GM23338 (cell line): ENCODE measurements at regions not wholly inside any gene's neighbourhood (a gene's known extent, or its start where the extent isn't known, plus 50 kb on each side); places are given as distances from the start of the nearest gene placed in this dataset.

ENCODE experiments used
- ATAC-seq: fragments of 200-7000 bp; cut with Tn5 transposase; 3 replicates; pipeline ENCODE4 v1.9.1; 2020
- DNase-seq: peaks from one replicate; pipeline ENCODE4 v3.0.0-alpha.2; 2015; ENCODE audit warnings: low spot score
- H2AFZ ChIP-seq: fragments of 200-600 bp; sonication (generic); 2 replicates; pipeline ENCODE4 v1.8.0; 2016; ENCODE audit warnings: antibody characterized with exemption, mild to moderate bottlenecking, moderate library complexity
- H3F3A ChIP-seq: fragments of 200-600 bp; sonication (generic); replicated peaks from 2 replicates; pipeline ENCODE4 v1.8.0; 2017; ENCODE audit warnings: antibody characterized with exemption, mixed run types, low read depth
- H3K27ac ChIP-seq: fragments of 200-600 bp; sonication (generic); 2 replicates; pipeline ENCODE4 v1.6.1; 2016; ENCODE audit warnings: low read depth
- H3K27me3 ChIP-seq: fragments of 200-600 bp; sonication (generic); 2 replicates; pipeline ENCODE4 v1.8.0; 2016; ENCODE audit warnings: mild to moderate bottlenecking, mixed run types, moderate library complexity; ENCODE audit not compliant: insufficient read depth
- H3K36me3 ChIP-seq: fragments of 200-600 bp; sonication (generic); 2 replicates; pipeline ENCODE4 v1.8.0; 2016; ENCODE audit warnings: mild to moderate bottlenecking; ENCODE audit not compliant: insufficient read depth
- H3K4me1 ChIP-seq: fragments of 200-600 bp; sonication (generic); 2 replicates; pipeline ENCODE4 v1.8.0; 2016; ENCODE audit warnings: mild to moderate bottlenecking, moderate library complexity; ENCODE audit not compliant: insufficient read depth
- H3K4me2 ChIP-seq: fragments of 200-600 bp; sonication (generic); 2 replicates; pipeline ENCODE4 v1.7.1; 2017; ENCODE audit warnings: mixed run types
- H3K4me3 ChIP-seq: fragments of 200-600 bp; sonication (generic); 2 replicates; pipeline ENCODE4 v1.6.1; 2016; ENCODE audit warnings: mixed run types
- H3K79me2 ChIP-seq: fragments of 200-600 bp; sonication (generic); replicated peaks from 2 replicates; pipeline ENCODE4 v1.8.0; 2017; ENCODE audit warnings: mild to moderate bottlenecking; ENCODE audit not compliant: insufficient read depth
- H3K9me2 ChIP-seq: fragments of 200-600 bp; sonication (generic); 2 replicates; pipeline ENCODE4 v1.8.0; 2017; ENCODE audit not compliant: insufficient read depth
- H4K20me1 ChIP-seq: fragments of 200-600 bp; sonication (generic); replicated peaks from 2 replicates; pipeline ENCODE4 v1.8.0; 2017; ENCODE audit warnings: mild to moderate bottlenecking; ENCODE audit not compliant: insufficient read depth
- H3K27ac Mint-ChIP-seq: 2 replicates; pipeline ENCODE4 v1.8.0; 2020; ENCODE audit warnings: inconsistent platforms, mild to moderate bottlenecking, moderate library complexity, mixed read lengths
- H3K27me3 Mint-ChIP-seq: 3 replicates; pipeline ENCODE4 v1.8.0; 2022; ENCODE audit warnings: low read depth, mild to moderate bottlenecking, moderate library complexity, mixed read lengths, inconsistent platforms; ENCODE audit not compliant: insufficient read depth, poor library complexity
- H3K36me3 Mint-ChIP-seq: 3 replicates; pipeline ENCODE4 v1.8.0; 2021; ENCODE audit warnings: low read depth, mild to moderate bottlenecking, inconsistent platforms, moderate library complexity, mixed read lengths
- H3K4me1 Mint-ChIP-seq: 3 replicates; pipeline ENCODE4 v1.8.0; 2020; ENCODE audit warnings: mild to moderate bottlenecking, inconsistent platforms, mixed read lengths
- H3K4me3 Mint-ChIP-seq: 3 replicates; pipeline ENCODE4 v1.8.0; 2021; ENCODE audit warnings: moderate library complexity, mild to moderate bottlenecking, inconsistent platforms, mixed read lengths
- H3K9me3 Mint-ChIP-seq: 3 replicates; pipeline ENCODE4 v1.8.0; 2020; ENCODE audit warnings: moderate library complexity, mild to moderate bottlenecking, inconsistent platforms, mixed read lengths
- CREB1 ChIP-seq: fragments of 250-450 bp; sonication (Bioruptor Pico); IDR thresholded peaks from 2 replicates; pipeline ENCODE4 v1.5.0; 2020; ENCODE audit warnings: low read depth, mild to moderate bottlenecking, moderate library complexity
- CTCF ChIP-seq, 2 experiments: fragments of 200-600 bp in 1 of 2; sonication (generic) in 1 of 2; conservative IDR thresholded peaks; 2 replicates each; pipeline versions ENCODE4 v1.5.1 to v1.6.1; 2016 to 2017; ENCODE audit warnings: antibody characterized with exemption in 2 of 2, low read depth in 2 of 2, mild to moderate bottlenecking in 2 of 2, moderate library complexity in 1 of 2
- ETS1 ChIP-seq: IDR thresholded peaks from 2 replicates; pipeline ENCODE4 v1.6.1; 2016; ENCODE audit warnings: antibody characterized with exemption
- EZH2 ChIP-seq: fragments of 200-600 bp; sonication (generic); IDR thresholded peaks from one replicate; pipeline ENCODE4 v1.8.0; 2017; ENCODE audit warnings: antibody characterized with exemption, mild to moderate bottlenecking, low read depth; ENCODE audit not compliant: unreplicated experiment
- EZH2phosphoT487 ChIP-seq: fragments of 200-600 bp; sonication (generic); IDR thresholded peaks from one replicate; pipeline ENCODE4 v1.8.1; 2018; ENCODE audit warnings: antibody characterized with exemption; ENCODE audit not compliant: unreplicated experiment
- NANOG ChIP-seq: IDR thresholded peaks from 2 replicates; pipeline ENCODE4 v1.6.1; 2016; ENCODE audit warnings: antibody characterized with exemption, borderline replicate concordance
- POLR2AphosphoS5 ChIP-seq: IDR thresholded peaks from 2 replicates; pipeline ENCODE4 v1.6.1; 2016; ENCODE audit warnings: antibody characterized with exemption, low read depth
- REST ChIP-seq: IDR thresholded peaks from one replicate; pipeline ENCODE4 v1.6.1; 2018; ENCODE audit warnings: antibody characterized with exemption; ENCODE audit not compliant: unreplicated experiment
- STAT1 ChIP-seq: IDR thresholded peaks from one replicate; pipeline ENCODE4 v1.6.1; 2016; ENCODE audit warnings: antibody characterized with exemption; ENCODE audit not compliant: unreplicated experiment
- ZNF114 ChIP-seq: fragments of 250-450 bp; sonication (Bioruptor Pico); IDR thresholded peaks from 2 replicates; pipeline ENCODE4 v1.5.0; 2020; ENCODE audit warnings: mild to moderate bottlenecking, moderate library complexity
- ZNF331 ChIP-seq: fragments of 250-450 bp; sonication (Bioruptor Pico); IDR thresholded peaks from 2 replicates; pipeline ENCODE4 v1.5.0; 2020; ENCODE audit warnings: low read depth, mild to moderate bottlenecking, moderate library complexity
- ZNF462 ChIP-seq: fragments of 250-450 bp; sonication (Bioruptor Pico); IDR thresholded peaks from 2 replicates; pipeline ENCODE4 v1.5.0; 2020; ENCODE audit warnings: mild to moderate bottlenecking, moderate library complexity

- peaks cover 17% of the 10 kb centered on the region for H3K4me1 ChIP-seq
- no peak overlapping the region for H3K4me3 ChIP-seq
- no peak for ATAC-seq
- H3K27me3 Mint-ChIP-seq = peaks cover 2% of the 10 kb centered on the region
- 0 out of 2 replicates have a peak, but pooled peaks cover 3% of the 10 kb centered on the region for H3F3A ChIP-seq
- no peaks in the 10 kb centered on the region for H3K9me3 Mint-ChIP-seq
- TF ChIP-seq ZNF331 (CRISPR knock-in tag) (no peak), EZH2phosphoT487 (no peak), REST (no peak), ZNF462 (CRISPR knock-in tag) (no peak), NANOG (no peak), CREB1 (CRISPR knock-in tag) (no peak), EZH2 (no peak), ETS1 (no peak), POLR2AphosphoS5 (no peak), STAT1 (no peak), ZNF114 (no peak), CTCF (conservative IDR thresholded peaks at IDR 0.05; ENCODE audit: low read depth in 2 of 2) (no peak)
- H3K79me2 ChIP-seq = no peaks in the 10 kb centered on the region
- no peak overlapping the region for H3K4me2 ChIP-seq
- no peaks in the 10 kb centered on the region for H3K36me3 Mint-ChIP-seq
- H3K36me3 ChIP-seq = no peaks in the 10 kb centered on the region
- no peak overlapping the region for H3K27ac Mint-ChIP-seq
- DNase-seq = no peak
- peaks cover under 1% of the 10 kb centered on the region; the same call in 1 of the 2 replicates for H3K9me2 ChIP-seq
- H3K27ac ChIP-seq = no peak overlapping the region
- no peak overlapping the region for H3K4me3 Mint-ChIP-seq
- no peaks in the 10 kb centered on the region for H4K20me1 ChIP-seq
- H3K4me1 Mint-ChIP-seq = peaks cover 24% of the 10 kb centered on the region
- no peaks in the 10 kb centered on the region for H3K27me3 ChIP-seq
- no peak overlapping the region for H2AFZ ChIP-seq
Observed at GRCh38 chr17:34182036-34182803, 72.9 kb upstream of the CCL2 start.
